Transverse colon (tissue), 4 donors: ENCODE measurements at regions not wholly inside any gene's neighbourhood (a gene's known extent, or its start where the extent isn't known, plus 50 kb on each side); places are given as distances from the start of the nearest gene placed in this dataset.

Experiments
- DNase-seq: peaks from one replicate; pipeline ENCODE4 v3.0.0-alpha.2; 2019
- H3K27ac ChIP-seq, 4 donors: fragments of 200-600 bp; sonication (generic); 2 replicates each; pipeline ENCODE4 v1.5.1; 2016 to 2018; ENCODE audit warnings: inconsistent platforms in 4 of 4
- H3K27me3 ChIP-seq: fragments of 200-600 bp; sonication (generic); 2 replicates; pipeline ENCODE4 v1.5.1; 2017; ENCODE audit warnings: inconsistent platforms
- H3K36me3 ChIP-seq, 4 donors: fragments of 200-600 bp; sonication (generic); 2 replicates each; pipeline ENCODE4 v1.5.1; 2017 to 2019; ENCODE audit warnings: inconsistent platforms in 4 of 4
- H3K4me1 ChIP-seq, 4 donors: fragments of 200-600 bp; sonication (generic); 2 replicates each; pipeline ENCODE4 v1.5.1; 2017 to 2020; ENCODE audit warnings: inconsistent platforms in 4 of 4
- H3K4me3 ChIP-seq, 4 donors: fragments of 200-600 bp; sonication (generic); 1 replicate in 1 of 4; 2 replicates in 3 of 4; pipeline versions ENCODE4 v1.5.1 to v1.6.1; 2017 to 2019; ENCODE audit warnings: inconsistent platforms in 4 of 4
- H3K9me3 ChIP-seq, 2 donors: fragments of 200-600 bp; sonication (generic); 2 replicates each; pipeline ENCODE4 v1.5.1; 2017 to 2019; ENCODE audit warnings: inconsistent platforms in 2 of 2
- CTCF ChIP-seq, 5 experiments: fragments of 200-600 bp in 3 of 5; fragments of 450-650 bp in 2 of 5; sonication (generic) in 3 of 5; IDR thresholded peaks; 1 replicate in 2 of 5; 2 replicates in 3 of 5; pipeline ENCODE4 v1.5.1; 2016 to 2017; ENCODE audit warnings: antibody characterized with exemption in 5 of 5, inconsistent platforms in 3 of 5, mild to moderate bottlenecking in 2 of 5, moderate library complexity in 1 of 5
- EP300 ChIP-seq: sonication (generic); formaldehyde crosslinking; IDR thresholded peaks from one replicate; pipeline ENCODE4 v1.6.1; 2017; ENCODE audit warnings: antibody characterized with exemption, low read depth
- POLR2A ChIP-seq: fragments of 450-650 bp; IDR thresholded peaks from one replicate; pipeline ENCODE4 v1.6.1; 2016; ENCODE audit warnings: antibody characterized with exemption, mild to moderate bottlenecking, moderate library complexity
- POLR2AphosphoS5 ChIP-seq, 3 donors: sonication (generic); formaldehyde crosslinking; IDR thresholded peaks; one replicate each; pipeline ENCODE4 v1.6.1; 2016; ENCODE audit warnings: antibody characterized with exemption in 3 of 3
- WGBS, 2 donors: methylation state at CpG; one replicate each; pipeline ENCODE4 v1.1.5; 2018; ENCODE audit warnings: low coverage in 1 of 2; 5-methylcytosine and 5-hydroxymethylcytosine counted together
- in situ Hi-C, 4 donors: fragments of 200-750 bp; cut with MboI; loops; one replicate each; pipeline versions ENCODE4 v1.15.0 to v1.15.1; 2017; ENCODE audit warnings: low sequenced_read_pairs in 3 of 4, low pct_ligation_motif_present in 1 of 4, low pct_unique_long_range_greater_than_20kb in 1 of 4
- intact Hi-C: fragments of 100-400 bp; cut with DNase I; formaldehyde crosslinking; loops from one replicate; pipeline ENCODE4 v1.15.1; 2023; ENCODE audit warnings: low total_unique reads

DNA sequence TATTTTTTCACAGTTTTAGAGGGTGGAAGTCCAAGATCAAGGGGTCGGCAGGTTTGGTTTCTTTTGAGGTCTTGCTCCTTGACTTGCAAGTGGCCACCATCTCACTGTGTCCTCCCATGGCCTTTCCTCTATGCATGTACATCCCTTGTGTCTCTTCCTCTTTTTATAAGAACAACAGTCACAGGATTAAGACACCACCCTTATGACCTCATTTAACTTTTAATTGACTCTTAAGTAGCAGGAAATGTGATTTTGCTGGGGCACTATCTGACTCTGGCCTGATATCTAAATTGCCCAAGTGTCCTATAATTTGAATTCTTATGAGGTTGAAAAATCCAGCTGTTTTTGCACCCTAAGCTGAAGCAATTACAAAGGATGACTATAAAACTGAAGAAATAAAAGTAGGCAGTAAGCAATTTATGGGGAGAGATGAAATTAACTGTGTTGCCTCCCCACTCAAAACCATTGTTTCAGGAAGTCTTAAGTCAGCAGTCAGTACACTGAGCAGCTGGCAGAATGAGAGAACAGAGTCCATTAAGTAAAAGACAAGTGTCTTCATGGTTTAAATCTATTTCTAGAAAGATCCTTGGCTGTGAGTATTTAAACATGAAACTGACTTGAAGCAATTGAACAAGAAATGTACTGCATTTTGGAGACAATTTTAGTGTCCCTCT is 601.3 kb downstream of the SPRY1 start:
- 13 to 66% methylated on average over 1 of the region's 1 CpG for WGBS, 2 donors
- Histone ChIP-seq H3K36me3 (no peaks in the 10 kb centered on the region), H3K4me3 (no peak overlapping the region)

GRCh38 chr4:124000233-124000632 is 603.6 kb downstream of the SPRY1 start:
- intact Hi-C loops: no loop called here
- TF ChIP-seq EP300 (no peak), POLR2AphosphoS5 (IDR thresholded peaks at IDR 0.05) (no peak), POLR2A (no peak), CTCF (IDR thresholded peaks at IDR 0.05) (no peak)
- H3K36me3 ChIP-seq: no peaks in the 10 kb centered on the region
- H3K27me3 ChIP-seq: no peaks in the 10 kb centered on the region
- no peaks in the 10 kb centered on the region for H3K9me3 ChIP-seq
- no peak overlapping the region for H3K27ac ChIP-seq
- no peak overlapping the region for H3K4me3 ChIP-seq
- no peak for DNase-seq
- WGBS, 2 donors: 25 to 56% methylated on average over 2 of the region's 2 CpGs
- H3K4me1 ChIP-seq: no peaks in the 10 kb centered on the region
- in situ Hi-C loops: no loop called here

More for the DNA sequence above, 601.3 kb downstream of the SPRY1 start:
- no peaks in the 10 kb centered on the region for H3K27me3 ChIP-seq
- TF ChIP-seq CTCF (IDR thresholded peaks at IDR 0.05) (no peak), POLR2AphosphoS5 (IDR thresholded peaks at IDR 0.05) (no peak), POLR2A (no peak), EP300 (no peak)
- no peak for DNase-seq
- H3K4me1 ChIP-seq: no peaks in the 10 kb centered on the region
- intact Hi-C loops: no loop called here
- H3K9me3 ChIP-seq: no peaks in the 10 kb centered on the region
- H3K27ac ChIP-seq: no peak overlapping the region
- in situ Hi-C loops: no loop called here

GRCh38 chr4:124015766-124016165 is 619.2 kb downstream of the SPRY1 start:
- no peak overlapping the region for H3K27ac ChIP-seq
- no peak for DNase-seq
- TF ChIP-seq EP300: no peak
- H3K27me3 ChIP-seq: no peaks in the 10 kb centered on the region
- in situ Hi-C loops: no loop called here
- H3K36me3 ChIP-seq: no peaks in the 10 kb centered on the region
- no peak overlapping the region for H3K4me3 ChIP-seq
- peaks cover 0 to 14% (median 4%) of the 10 kb centered on the region in 4 donors for H3K4me1 ChIP-seq
- WGBS, 2 donors: 38 to 90% methylated on average over 1 of the region's 1 CpG
- no peaks in the 10 kb centered on the region for H3K9me3 ChIP-seq
- intact Hi-C loops: no loop called here

GRCh38 chr4:124017185-124017785 is 620.7 kb downstream of the SPRY1 start:
- DNase-seq: no peak
- Histone ChIP-seq H3K36me3 (no peaks in the 10 kb centered on the region), H3K4me1 (peaks cover 0 to 14% (median 4%) of the 10 kb centered on the region in 4 donors), H3K4me3 (no peak overlapping the region), H3K27ac (no peak overlapping the region), H3K27me3 (no peaks in the 10 kb centered on the region), H3K9me3 (no peaks in the 10 kb centered on the region)
- in situ Hi-C loops: no loop called here
- intact Hi-C loops: no loop called here
- TF ChIP-seq EP300 (no peak), POLR2AphosphoS5 (IDR thresholded peaks at IDR 0.05) (no peak), POLR2A (no peak), CTCF (IDR thresholded peaks at IDR 0.05) (no peak)
- WGBS, 2 donors: 75 to 83% methylated on average over 8 of the region's 8 CpGs
